Globus pallidus (tissue), 1 donor: ENCODE measurements at regions not wholly inside any gene's neighbourhood (a gene's known extent, or its start where the extent isn't known, plus 50 kb on each side); places are given as distances from the start of the nearest gene placed in this dataset.

ENCODE experiments used
- DNase-seq: peaks from one replicate; pipeline ENCODE4 v3.0.0-alpha.2; 2015; ENCODE audit warnings: low spot score

GRCh38 chr22:34159491-34159890 is 239.2 kb upstream of the LARGE1 start:
- no peak for DNase-seq

DNA sequence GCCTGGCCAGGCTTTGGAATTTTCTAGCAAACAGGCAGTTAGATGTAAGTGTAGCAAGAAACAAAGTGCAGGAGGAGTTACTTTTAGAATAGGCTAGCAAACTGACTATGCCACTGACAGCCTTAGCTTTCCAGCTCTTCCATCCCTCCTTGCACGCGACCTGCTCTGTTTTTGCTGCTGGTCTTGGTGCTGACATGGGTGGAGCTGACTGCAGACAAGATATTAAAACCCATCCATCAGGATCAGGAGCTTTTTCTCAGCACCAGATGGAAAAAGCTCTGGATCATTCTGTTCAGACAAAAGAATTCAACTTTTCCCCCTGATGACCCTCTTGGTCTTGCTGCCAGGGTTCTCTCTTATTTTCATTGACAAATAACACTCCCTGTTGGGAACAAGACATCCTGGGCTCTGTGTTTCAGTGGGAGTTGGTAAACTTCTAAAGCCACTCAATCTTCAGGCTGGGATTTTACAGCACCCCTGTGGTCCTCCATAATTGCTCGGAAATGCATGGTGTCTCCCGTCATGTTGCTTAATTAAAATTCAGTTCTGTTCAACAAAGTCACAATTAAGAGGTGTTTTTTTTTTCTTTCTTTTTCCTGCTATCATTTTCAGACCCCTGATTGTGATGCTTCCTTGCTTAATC is 240.0 kb upstream of the LARGE1 start:
- DNase-seq, result no peak

DNA sequence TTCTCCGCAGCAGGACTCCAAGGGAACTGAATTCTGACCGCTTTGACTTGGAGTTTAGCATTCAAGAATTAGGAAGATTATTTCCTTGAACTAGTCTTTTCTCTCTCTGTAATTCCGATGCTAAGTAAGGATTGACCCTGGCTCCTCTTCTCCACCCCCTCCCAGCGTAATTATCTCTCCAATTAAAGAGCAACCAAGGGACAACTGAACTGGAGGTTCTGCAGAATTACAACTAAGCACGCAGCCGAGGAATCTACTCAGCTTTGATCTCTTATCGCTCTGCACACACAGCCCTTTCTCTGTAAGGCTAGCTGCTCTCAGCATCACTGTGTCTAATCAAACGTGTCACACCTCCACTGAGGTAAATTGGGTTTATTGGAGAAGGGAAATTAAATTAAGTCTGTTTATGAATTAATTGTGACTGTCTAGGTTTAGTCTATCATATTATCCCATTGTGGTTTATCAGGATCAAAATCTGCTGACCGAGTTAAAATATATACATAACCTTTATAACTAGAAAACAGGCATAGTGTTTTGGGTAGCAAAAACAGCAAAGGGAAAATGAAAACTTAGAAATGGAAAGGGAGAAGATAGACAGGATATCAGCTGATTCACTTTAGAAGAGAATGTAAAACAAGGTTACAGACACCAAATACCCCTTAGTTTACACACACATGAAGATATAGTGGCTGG is 241.3 kb upstream of the LARGE1 start:
- DNase-seq, result no peak

DNA sequence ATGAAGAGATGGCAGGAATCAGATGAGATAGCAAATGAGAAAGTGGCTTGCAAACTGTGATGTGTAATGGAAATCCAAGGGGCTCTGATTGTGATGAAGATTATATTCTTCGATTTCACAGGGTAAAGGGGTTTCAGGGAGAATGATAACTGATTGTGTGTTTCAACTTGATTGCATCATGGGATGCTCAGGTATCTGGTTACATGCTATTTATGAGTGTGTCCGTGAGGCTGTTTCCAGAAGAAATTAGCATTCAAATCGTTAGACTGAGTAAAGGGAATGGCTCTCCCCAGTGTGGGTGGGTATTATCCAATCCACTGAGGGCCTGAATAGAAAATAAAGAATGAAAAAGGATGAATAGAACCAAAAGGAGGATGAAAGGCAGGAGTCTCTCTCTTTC is 278.7 kb upstream of the LARGE1 start:
- DNase-seq, result no peak

GRCh38 chr22:34210301-34210700 is 290.0 kb upstream of the LARGE1 start:
- no peak for DNase-seq

DNA sequence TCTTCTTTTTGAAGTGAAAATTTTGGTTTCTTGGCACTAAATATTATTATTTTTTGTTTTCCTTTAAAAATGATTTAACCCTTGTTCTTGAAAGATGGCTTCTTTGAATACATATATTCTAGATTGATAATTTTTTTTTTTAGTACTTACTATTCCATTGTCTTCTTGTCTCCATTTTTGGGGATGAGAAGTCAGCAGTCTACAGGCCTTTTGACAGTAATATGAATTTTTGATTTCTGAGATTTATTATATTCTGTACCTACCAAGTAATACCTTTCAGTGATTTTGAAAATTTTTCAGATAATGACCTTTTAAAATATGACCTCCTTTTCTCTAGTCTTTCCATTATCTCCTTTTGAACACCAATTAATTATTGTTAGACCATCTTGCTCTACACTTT is 294.1 kb upstream of the LARGE1 start:
- DNase-seq, result no peak

- no peak for DNase-seq
Observed at GRCh38 chr22:34225278-34225677, 305.0 kb upstream of the LARGE1 start.

- no peak for DNase-seq
Observed at GRCh38 chr22:34236527-34236926, 316.3 kb upstream of the LARGE1 start.

DNA sequence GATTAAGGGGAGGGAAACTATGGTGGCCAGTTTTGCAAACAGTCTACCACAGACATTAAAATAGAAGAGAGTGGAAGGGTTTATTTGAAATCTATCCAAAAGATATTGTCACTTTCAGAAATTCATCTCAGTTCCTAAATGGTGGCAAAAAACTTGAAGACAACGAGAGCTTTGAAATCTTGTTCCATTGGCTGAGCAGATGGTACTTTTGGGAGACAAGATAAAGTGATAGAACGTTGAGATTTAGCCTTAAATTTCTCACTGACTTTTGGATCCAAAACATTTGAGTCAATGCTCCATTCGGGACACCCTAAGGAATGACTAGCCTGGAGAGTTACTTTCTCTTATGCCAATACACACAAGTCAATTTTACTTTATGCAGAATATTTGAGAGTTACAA is 319.1 kb upstream of the LARGE1 start:
- DNase-seq, result no peak

- DNase-seq, result no peak
Observed at GRCh38 chr22:34243023-34243422, 322.7 kb upstream of the LARGE1 start.

DNA sequence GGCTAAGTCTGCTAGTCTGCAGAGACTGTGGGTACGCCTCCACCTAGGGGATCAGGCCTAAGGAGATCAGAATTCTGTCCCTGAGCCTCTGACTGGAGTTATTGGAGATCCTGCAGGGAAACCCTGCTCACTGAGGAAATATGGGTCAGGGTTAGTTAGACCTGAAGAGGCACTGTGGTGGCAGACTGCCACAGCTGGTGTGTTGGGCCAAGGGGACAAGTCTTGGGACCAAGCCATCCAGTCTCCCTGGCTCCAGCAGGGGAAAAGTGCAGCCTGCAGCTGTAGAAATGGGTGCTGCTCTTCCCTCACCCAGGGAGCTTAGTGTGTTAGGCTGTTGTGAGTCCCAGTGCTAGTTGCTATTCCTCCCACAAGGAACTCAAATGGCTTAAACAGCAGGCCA is 334.8 kb upstream of the LARGE1 start:
- no peak for DNase-seq

DNA sequence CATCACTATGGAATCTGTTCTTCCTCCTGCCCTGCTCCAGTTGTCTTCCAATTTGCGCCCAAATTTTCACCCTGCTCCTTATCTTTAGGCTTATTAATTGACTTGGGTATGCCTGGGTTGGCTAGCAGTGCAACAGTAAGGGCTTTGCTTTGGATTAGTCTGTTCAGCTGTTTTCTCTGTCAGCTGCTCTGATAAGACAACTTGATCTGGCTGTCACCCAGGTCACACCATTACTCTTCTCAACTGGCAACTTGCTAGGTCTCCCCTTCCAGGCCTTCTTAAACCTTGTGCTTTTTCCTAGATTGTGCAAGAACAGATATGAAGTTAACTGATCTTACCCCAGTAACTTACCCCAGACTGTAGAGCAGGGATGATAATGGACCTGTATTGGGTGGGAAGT is 357.8 kb upstream of the LARGE1 start:
- no peak for DNase-seq

GRCh38 chr22:34281738-34282137 is 361.5 kb upstream of the LARGE1 start:
- DNase-seq, result no peak

DNA sequence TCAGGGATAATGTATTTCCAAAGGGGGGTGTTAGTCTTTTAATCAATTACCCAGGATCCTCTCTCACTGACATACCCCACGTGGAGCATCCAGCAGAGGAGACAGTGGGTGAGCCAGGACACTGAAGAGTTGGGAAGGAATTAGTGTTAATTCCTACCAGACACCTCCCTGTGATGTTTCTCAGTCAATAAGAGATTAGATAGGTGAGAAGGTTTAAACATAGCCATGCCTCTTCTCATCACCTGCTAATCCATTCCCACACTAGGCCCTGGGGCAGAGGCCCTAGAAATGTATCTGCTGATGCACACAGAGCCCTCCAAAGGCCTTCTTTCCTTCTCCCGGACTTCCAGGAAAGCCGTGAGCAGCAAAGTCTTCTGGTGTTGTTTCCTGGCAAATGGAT is 363.6 kb upstream of the LARGE1 start:
- DNase-seq, result no peak

GRCh38 chr22:34293324-34293723 is 373.0 kb upstream of the LARGE1 start:
- DNase-seq, result no peak

GRCh38 chr22:34294476-34294875 is 374.2 kb upstream of the LARGE1 start:
- no peak for DNase-seq

GRCh38 chr22:34294986-34295385 is 374.7 kb upstream of the LARGE1 start:
- no peak for DNase-seq

- no peak for DNase-seq
Observed at GRCh38 chr22:34296461-34296860, 376.2 kb upstream of the LARGE1 start.

GRCh38 chr22:34297536-34298120 is 377.4 kb upstream of the LARGE1 start:
- DNase-seq, result no peak

DNA sequence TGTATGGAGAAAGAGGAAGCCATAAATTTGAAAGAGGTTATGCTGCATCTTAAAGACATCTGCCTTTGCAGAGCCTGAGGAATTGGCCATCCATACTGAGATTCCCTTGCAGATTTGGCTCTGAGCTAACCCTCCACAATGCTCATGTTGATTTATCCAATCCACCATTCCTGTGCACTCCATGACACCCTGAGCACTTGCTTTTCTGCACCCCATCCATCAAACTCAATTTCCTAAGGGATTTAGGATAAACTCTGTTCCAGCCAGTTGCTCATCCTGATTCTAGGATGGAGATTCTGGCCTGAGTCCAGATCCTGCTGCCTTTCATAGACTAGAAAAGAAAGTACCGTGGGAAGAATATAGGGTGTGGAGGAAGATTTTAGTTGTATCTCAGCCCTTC is 379.2 kb upstream of the LARGE1 start:
- DNase-seq, result no peak

DNA sequence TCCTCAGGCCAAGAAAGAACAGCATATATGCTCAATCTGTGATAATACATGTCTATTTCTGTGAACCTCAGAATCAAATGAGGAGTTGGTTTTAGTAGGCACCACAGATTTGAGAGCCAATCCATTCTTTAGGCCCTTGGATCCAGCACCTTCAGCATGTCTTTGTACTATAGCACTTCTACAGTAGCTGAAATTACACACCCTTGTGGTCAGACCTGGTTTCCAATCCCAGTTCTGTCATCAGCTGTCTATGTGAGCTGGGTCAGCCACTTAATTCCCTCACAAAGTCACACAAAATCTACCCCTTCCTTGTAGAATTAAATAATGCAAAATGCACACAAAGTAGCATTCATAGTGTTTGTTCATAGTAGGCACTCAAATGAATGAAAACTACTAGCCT is 381.3 kb upstream of the LARGE1 start:
- no peak for DNase-seq

GRCh38 chr22:34303656-34304055 is 383.4 kb upstream of the LARGE1 start:
- no peak for DNase-seq

- DNase-seq, result no peak
Observed at GRCh38 chr22:34306361-34306760, 386.1 kb upstream of the LARGE1 start.

DNA sequence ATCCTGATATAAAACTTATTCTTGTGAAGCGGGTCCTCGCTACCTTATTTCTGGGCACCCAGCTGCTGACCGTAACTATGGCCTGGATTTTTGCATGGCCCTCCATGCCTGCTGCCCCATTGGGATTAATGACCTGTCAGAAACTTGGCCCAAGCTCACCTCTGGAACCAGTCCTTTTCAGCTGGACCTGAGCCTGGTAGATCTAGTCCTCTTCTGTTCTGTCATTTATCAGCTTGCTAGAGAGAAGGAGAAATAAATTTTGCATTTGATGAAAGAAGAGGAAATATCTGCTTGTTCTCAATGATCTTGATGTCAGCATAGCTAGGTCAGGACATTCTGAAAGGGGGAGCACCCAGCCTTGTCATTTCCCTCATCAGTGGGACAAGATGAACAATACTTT is 387.8 kb upstream of the LARGE1 start:
- DNase-seq, result no peak
